GM18867 (cell line): ENCODE measurements at regions not wholly inside any gene's neighbourhood (a gene's known extent, or its start where the extent isn't known, plus 50 kb on each side); places are given as distances from the start of the nearest gene placed in this dataset.

ENCODE experiments used
- ATAC-seq: cut with Tn5 transposase; IDR thresholded peaks from one replicate; pipeline ENCODE4 v1.9.1; 2021; ENCODE audit warnings: mild to moderate bottlenecking, moderate library complexity; ENCODE audit not compliant: unreplicated experiment

GRCh38 chr3:80542456-80542855 lies 774.7 kb upstream of the ROBO1 start:
- ATAC-seq: no peak

- no peak for ATAC-seq
These were observed 769.9 kb upstream of the ROBO1 start for GRCh38 chr3:80537680-80538079.

GRCh38 chr3:80535286-80535685 lies 767.5 kb upstream of the ROBO1 start:
- no peak for ATAC-seq

GRCh38 chr3:80533553-80533952 lies 765.8 kb upstream of the ROBO1 start:
- ATAC-seq: no peak

- ATAC-seq: no peak
These were observed 758.4 kb upstream of the ROBO1 start for GRCh38 chr3:80526153-80526552.

- no peak for ATAC-seq
These were observed 753.3 kb upstream of the ROBO1 start for GRCh38 chr3:80521081-80521480.

- ATAC-seq: no peak
These were observed 751.6 kb upstream of the ROBO1 start for GRCh38 chr3:80519436-80519835.

- ATAC-seq: no peak
These were observed 728.7 kb upstream of the ROBO1 start for GRCh38 chr3:80496452-80496851.

GRCh38 chr3:80492162-80492561 lies 724.4 kb upstream of the ROBO1 start:
- no peak for ATAC-seq

- ATAC-seq: no peak
These were observed 705.2 kb upstream of the ROBO1 start for GRCh38 chr3:80472961-80473360.

GRCh38 chr3:80472459-80472858 lies 704.7 kb upstream of the ROBO1 start:
- ATAC-seq: no peak

- ATAC-seq: no peak
These were observed 702.6 kb upstream of the ROBO1 start for GRCh38 chr3:80470433-80470832.

GRCh38 chr3:80465746-80466145 lies 697.9 kb upstream of the ROBO1 start:
- no peak for ATAC-seq

- no peak for ATAC-seq
These were observed 683.6 kb upstream of the ROBO1 start for GRCh38 chr3:80451393-80451792.

- ATAC-seq: no peak
These were observed 677.8 kb upstream of the ROBO1 start for GRCh38 chr3:80445641-80446040.

- ATAC-seq: no peak
These were observed 677.3 kb upstream of the ROBO1 start for GRCh38 chr3:80445053-80445452.

- ATAC-seq: no peak
These were observed 671.7 kb upstream of the ROBO1 start for GRCh38 chr3:80439490-80439889.

GRCh38 chr3:80434366-80434765 lies 666.6 kb upstream of the ROBO1 start:
- ATAC-seq: no peak

- no peak for ATAC-seq
These were observed 657.2 kb upstream of the ROBO1 start for GRCh38 chr3:80424951-80425350.

GRCh38 chr3:80408030-80408721 lies 640.4 kb upstream of the ROBO1 start:
- ATAC-seq: no peak

GRCh38 chr3:80405618-80406017 lies 637.8 kb upstream of the ROBO1 start:
- no peak for ATAC-seq

GRCh38 chr3:80395023-80395422 lies 627.2 kb upstream of the ROBO1 start:
- no peak for ATAC-seq

GRCh38 chr3:80391573-80391972 lies 623.8 kb upstream of the ROBO1 start:
- ATAC-seq: no peak
